Fibroblast of villous mesenchyme (primary cell): ENCODE measurements at regions not wholly inside any gene's neighbourhood (a gene's known extent, or its start where the extent isn't known, plus 50 kb on each side); places are given as distances from the start of the nearest gene placed in this dataset.
"Not testable (repeated sequence)": the region's sequence is repeated elsewhere in the genome, so short reads cannot be mapped to it uniquely, and the experiment has no call there.

Experiments used
- DNase-seq: peaks from one replicate; pipeline ENCODE4 v3.0.0-alpha.2; 2010; ENCODE audit warnings: low read depth
- H3K4me3 ChIP-seq: 2 replicates; pipeline ENCODE4 v1.5.1; 2011; ENCODE audit warnings: low read depth, mild to moderate bottlenecking, low read length
- TF ChIP-seq, protein P1 (sequence below): IDR thresholded peaks from 2 replicates; pipeline ENCODE4 v1.5.1; 2012; ENCODE audit warnings: low read depth, mild to moderate bottlenecking, low read length; ENCODE audit not compliant: insufficient read depth

DNA sequence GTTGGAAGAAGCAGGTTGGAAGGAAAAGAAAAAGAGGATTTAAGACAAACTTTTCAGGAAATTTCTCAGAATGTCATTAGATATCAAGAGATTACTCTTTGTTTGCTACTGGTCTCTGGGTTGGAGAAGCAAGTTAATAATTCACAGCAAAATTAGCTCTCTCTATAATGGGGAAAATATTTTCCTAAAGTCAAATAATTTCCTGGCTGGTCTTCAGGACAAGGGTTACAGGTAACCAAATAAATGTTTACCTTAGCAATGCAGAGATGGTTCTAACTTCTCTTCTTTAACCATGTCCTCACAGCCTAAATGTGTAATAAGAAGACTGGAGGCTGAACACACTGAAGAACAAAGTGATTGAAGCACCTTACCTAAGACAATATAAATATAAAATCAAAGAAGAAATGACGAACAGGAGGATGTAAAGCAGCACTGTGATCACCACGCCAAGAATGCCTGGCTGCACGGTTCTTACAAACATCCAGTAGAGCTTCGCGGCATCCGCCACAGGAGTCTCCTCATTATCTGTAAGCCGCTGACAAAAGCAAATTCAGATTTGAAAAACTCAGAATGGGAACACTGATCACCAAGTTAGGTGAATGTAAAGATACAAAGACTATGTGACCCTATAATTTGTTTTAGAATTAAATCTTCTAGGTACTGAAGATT, 717.5 kb downstream of the TFAP2A start:
- no peak for DNase-seq
- H3K4me3 ChIP-seq: no peak overlapping the region
- TF ChIP-seq, protein P1, sequence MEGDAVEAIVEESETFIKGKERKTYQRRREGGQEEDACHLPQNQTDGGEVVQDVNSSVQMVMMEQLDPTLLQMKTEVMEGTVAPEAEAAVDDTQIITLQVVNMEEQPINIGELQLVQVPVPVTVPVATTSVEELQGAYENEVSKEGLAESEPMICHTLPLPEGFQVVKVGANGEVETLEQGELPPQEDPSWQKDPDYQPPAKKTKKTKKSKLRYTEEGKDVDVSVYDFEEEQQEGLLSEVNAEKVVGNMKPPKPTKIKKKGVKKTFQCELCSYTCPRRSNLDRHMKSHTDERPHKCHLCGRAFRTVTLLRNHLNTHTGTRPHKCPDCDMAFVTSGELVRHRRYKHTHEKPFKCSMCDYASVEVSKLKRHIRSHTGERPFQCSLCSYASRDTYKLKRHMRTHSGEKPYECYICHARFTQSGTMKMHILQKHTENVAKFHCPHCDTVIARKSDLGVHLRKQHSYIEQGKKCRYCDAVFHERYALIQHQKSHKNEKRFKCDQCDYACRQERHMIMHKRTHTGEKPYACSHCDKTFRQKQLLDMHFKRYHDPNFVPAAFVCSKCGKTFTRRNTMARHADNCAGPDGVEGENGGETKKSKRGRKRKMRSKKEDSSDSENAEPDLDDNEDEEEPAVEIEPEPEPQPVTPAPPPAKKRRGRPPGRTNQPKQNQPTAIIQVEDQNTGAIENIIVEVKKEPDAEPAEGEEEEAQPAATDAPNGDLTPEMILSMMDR: no peak

DNA sequence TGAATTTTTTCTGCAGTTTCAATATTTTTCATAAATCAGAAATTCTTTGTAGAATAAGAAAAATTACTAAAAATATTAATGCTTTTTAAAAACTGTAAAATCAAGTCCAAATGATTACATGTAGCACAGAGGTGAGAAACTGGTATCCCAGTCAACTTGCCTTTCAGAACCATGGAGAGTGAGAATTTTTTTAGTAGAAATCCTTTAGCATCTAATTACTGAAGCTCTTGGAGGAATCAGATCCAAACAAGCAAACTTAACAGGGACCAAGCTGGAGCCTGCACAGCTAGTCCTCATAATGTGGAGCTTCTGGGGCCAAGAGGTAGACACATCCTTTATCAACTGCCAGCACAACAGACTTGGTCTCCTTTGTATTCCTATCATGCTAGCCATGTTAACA, 724.5 kb downstream of the TFAP2A start:
- DNase-seq: no peak
- no peak overlapping the region for H3K4me3 ChIP-seq
- TF ChIP-seq, protein P1: no peak

DNA sequence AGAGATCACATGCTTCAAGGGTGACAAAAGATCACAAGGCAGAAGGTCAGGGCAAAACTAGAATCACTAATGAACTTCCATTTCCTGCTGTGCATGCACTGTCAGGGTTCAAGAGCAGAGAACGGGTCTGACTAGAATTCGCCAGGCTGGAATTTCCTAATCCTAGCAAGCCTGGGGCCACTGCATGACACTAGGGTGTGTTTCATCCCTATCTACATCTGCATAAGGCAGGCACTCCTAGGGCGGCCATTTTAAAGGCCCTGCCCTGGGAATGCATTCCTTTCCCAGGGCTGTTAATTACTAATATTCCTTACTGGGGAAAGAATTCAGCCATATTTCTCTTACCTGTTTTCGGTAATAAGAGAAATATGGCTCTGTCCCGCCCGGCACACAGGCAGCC, 734.1 kb downstream of the TFAP2A start:
- not testable (repeated sequence) for DNase-seq, H3K4me3 ChIP-seq

DNA sequence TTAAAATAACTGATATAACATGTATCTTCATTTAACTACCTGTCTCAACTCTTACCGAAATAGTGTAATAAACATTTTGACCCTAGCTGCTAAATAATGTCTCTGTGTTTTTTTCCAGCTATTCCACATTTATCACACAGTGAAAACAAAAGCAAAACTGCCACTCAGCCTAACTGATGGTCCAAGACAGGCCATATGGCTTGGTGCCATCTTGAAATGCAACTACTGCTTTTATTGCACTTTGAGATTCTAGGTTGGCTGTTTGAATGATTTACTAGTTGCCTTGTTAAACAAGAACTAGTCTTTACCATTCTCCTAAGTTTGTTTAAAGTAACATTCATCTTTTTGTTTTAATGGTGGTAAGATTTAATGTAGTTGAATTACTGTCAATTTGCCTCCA, 739.8 kb downstream of the TFAP2A start:
- TF ChIP-seq, protein P1: no peak
- DNase-seq: no peak
- H3K4me3 ChIP-seq: no peak overlapping the region

DNA sequence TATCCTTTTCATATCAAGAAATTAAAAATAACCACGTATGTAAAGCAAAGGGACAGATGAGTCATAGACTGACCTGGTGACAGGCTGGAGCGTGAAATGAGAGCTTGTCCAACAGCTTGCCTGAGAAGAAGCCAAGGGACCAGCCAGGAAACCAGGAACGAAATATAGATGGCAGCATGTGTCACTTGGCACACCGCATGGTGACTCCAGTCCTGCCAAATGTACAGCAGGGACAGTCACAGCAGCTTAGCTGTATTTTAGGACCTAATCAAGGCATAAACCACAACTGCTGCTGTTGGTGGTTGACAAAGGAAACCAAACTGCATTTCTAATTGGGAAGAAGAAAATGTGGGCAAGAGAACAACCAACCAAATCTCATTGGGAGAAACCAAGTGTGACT, 755.0 kb downstream of the TFAP2A start:
- TF ChIP-seq, protein P1: no peak
- no peak overlapping the region for H3K4me3 ChIP-seq
- no peak for DNase-seq

DNA sequence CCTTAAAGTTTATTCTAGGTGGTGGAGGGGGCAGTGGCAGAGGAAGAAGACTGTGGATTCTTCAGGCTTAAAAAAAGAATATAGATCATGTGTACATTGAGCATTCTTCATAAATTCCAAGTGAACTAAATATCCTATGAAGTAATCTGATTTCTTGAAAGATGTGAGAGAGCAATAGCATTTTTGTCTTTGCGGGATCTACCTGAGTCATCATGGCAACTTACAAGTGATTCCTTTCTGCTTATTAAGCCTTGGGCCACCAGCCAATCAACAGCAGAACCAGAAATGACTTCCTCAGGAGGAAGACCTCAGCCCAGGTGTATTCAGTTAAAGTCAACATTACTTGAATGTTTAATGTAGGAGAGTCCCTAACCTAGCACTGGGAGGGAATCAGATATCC, 756.9 kb downstream of the TFAP2A start:
- TF ChIP-seq, protein P1: no peak
- no peak for DNase-seq
- no peak overlapping the region for H3K4me3 ChIP-seq

DNA sequence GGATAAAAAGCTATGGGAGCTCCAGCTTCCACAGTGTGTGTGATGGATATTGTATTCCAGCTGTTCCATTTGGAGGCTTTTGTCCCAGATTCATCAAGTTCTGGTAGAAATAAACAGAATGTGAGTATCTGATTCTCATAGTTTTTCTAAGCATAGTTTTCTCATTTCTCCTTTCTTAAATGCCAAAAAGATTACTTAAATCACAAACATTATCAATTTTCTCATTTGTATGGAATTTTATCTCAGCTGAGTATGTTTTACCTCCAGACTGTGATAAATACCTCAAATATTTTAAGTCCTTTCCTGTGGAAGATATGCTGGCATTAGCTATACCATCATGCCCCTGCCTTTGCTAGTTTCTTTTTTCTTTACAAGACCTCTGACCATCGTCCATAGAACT, 767.3 kb downstream of the TFAP2A start:
- H3K4me3 ChIP-seq: no peak overlapping the region
- TF ChIP-seq, protein P1: no peak
- DNase-seq: peak; percentile 6
